Stimulated activated CD8-positive, alpha-beta memory T cell treated with anti-CD3 and anti-CD28 coated beads, Interleukin-15, amount 100 ng/mL, for 48 hours (primary cell): ENCODE measurements at regions not wholly inside any gene's neighbourhood (a gene's known extent, or its start where the extent isn't known, plus 50 kb on each side); places are given as distances from the start of the nearest gene placed in this dataset.

ENCODE experiments used
- DNase-seq, 2 donors: peaks; one replicate each; pipeline ENCODE4 v3.0.0-alpha.2; 2020; ENCODE audit warnings: low read depth in 2 of 2

DNA sequence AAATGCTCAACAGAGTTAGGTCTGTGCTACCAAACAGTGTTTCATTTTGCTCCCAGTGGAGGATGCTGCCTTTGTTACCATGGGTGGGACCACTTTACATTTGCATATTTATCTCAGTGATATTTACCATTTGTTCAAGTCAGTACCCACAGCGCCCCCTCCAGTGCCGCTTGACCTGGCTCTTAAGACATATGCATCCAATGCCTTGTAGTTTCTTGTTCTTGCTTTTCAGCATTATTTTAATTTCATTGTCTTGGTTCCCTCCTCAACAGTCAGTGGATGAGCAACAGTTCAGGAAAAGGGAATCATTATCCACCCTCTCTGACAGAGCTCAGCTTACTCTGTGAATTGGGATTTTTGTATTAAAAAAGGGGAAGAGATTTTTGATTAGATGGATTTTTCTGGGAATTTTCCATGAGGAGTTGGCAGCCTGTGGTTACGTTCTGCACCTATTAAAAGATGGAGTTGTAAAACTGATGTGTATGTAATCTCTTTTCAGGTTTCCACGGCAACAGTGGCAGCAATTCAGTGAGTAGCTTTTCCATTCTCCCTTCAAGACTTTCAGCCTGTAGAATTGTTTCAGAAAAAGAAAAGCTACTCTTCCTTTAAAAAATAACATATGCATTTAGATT is 240.5 kb upstream of the DAAM1 start:
- no peak for DNase-seq

GRCh38 chr14:58950555-58950954 is 237.9 kb upstream of the DAAM1 start:
- DNase-seq = no peak

DNA sequence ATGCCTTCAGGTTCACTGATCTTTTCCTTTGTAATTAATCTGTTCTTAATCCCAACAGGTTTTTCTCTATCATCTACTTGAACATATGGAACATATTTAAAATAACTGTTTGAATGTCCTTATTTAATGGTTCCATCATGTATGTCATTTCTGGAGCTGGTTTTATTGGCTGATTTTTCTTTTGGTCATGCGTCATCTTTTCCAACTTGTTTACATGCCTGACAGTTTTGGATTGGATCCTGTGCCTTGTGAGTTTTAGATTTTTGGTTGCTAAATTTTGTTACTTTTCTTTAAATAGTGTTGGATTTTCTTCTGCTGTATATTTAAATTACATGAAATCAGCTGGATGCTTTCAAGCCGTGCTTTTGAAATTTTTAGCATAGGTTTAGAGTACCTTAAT is 237.3 kb upstream of the DAAM1 start:
- DNase-seq = no peak

DNA sequence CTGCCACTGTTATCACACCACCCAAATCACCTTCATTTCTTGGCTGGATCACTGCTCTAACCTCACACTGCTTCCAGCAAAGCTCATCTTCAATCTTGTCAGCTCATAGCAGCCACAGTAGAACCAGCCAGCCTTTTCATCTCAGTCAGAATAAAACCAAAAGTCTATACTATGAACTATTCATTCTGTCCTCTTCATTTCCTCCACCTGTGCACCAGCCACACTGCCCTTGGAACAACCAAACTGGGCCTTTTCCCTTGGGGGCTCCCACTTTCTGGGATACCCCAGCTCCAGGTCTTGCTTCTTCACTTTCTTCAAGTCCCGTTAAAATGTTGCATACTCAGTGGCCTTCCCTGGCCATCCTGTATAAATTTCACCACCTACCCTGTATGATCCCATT is 234.4 kb upstream of the DAAM1 start:
- DNase-seq = no peak

DNA sequence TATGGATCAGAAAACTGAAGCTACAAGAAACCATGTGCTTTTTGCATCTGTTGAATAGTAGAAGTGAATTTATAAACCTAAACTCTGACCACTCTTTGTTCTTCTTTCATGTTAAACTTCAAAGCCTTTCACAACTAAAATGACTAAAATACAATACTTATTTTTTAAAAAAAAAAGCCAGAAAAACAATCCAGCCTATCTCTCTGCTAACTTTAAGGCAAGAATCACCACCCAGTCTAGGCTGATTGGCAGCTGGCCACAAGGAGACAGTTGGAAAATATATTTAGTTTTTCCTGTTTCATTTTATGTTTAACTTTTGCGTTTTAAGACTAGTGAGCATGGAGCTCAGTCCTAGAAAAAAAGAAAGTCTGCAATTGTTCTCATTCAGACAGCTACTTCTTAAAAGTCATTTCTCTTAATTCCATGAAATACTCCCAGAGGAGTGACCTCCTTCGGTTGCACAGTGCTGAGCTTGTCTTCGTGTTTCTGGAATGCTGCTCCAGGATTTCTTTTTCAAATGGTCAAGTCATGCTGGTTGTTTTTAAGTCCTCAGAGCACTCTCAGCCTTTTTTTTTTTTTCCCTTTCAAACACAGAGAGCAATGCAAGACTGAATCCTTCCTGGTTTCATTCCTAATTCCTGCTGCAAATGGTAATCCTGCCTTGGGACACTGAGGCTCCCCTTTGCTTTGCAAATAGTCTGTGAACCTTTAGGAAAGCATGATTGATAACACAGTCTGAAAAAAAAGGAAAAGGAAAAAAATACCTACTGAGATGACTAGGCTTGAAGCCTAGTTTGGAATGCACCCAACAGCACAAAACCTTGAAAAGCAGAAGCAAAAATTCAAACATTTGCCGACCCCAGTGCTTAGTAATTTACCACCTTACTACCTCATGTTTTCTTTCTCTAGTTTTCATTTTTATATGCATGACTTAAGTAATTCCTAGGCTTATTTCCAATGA is 233.3 kb upstream of the DAAM1 start:
- no peak for DNase-seq

- DNase-seq = no peak
Measured at GRCh38 chr14:58961045-58961731, 227.3 kb upstream of the DAAM1 start.

DNA sequence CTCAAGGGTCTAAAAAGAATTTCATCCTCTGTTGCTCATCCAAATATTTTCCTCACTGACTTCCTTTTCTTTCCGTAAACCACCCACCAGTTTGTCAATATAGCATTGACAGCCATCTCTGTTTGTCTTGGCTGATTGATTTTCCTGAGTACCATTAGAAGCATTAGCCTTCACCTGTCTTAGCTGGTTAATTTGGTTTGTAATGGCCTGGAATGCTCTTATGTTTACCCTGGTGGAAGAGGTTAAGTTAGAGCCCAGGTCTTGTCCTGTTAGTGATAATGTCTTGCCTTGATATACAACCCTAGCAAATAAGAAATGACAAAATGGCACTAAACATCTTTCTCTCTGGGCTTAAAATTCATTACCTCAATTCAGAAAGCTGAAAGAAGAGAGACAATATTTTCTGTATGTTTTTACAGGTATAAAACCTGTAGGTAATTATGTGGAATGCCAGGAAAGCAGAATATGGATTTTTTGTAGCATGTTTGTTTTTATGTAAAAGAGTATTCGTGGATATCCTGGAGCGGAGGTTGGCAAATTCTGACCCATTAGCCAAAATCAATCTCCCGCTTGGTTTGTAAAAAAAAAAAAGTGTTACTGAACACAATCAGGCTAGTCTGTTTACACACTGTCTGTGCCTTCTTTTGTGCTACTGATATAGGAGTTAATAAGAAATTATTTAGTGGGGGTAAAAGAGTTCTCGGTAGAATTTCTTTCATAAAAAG is 224.4 kb upstream of the DAAM1 start:
- no peak for DNase-seq

DNA sequence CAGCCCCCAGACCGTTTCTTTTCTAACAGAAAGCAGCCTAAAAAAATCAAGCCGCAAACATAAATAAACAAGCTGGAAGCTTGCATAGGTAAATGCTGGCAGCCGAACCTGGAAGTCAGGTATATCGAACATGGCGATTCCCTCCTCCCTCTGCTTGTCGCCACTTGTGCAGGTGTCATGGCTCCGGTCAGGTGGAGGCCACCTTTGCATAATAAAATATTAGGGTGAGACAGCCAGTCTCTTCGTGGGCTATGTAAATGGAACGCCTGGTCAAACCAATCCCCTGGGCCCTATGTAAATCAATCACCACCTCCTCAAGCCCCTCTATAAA is 223.9 kb upstream of the DAAM1 start:
- DNase-seq = no peak

DNA sequence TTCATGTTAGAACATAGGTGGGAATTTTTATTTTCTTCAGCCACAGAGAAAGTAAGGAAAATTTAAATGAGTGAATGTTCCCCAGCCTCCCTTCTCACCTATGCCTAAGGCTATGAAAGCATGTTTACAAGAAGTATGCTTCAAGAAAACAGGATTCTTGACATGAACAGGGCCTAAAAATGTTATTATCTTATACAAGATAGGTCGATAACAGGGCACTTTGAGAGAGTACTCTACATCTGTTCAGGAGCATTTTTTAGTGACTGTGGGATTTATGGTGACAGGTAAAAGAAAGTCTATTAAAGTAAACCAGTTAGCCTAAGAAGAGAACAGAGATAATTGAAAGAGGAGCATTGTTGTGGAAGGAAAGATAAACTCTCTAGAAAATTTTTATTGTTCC is 222.9 kb upstream of the DAAM1 start:
- no peak for DNase-seq

DNA sequence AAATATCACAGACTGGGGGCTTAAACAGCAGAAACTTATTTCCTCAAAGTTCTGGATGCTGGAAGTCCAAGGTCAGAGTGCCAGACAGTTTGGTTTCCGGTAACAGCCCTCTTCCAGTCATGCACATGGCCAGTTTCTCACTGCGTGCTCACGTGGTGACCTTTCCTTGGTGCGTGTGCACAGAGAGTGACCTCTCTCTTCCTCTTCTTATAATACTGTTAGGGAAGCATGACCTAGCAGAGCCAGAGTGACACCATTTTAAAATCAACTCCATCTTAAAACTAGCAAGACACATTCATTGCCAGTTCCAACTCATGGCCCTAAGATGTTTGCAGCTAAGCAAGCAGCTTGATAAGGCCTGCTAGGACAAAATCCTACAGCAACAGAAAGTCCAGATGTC is 221.5 kb upstream of the DAAM1 start:
- no peak for DNase-seq

DNA sequence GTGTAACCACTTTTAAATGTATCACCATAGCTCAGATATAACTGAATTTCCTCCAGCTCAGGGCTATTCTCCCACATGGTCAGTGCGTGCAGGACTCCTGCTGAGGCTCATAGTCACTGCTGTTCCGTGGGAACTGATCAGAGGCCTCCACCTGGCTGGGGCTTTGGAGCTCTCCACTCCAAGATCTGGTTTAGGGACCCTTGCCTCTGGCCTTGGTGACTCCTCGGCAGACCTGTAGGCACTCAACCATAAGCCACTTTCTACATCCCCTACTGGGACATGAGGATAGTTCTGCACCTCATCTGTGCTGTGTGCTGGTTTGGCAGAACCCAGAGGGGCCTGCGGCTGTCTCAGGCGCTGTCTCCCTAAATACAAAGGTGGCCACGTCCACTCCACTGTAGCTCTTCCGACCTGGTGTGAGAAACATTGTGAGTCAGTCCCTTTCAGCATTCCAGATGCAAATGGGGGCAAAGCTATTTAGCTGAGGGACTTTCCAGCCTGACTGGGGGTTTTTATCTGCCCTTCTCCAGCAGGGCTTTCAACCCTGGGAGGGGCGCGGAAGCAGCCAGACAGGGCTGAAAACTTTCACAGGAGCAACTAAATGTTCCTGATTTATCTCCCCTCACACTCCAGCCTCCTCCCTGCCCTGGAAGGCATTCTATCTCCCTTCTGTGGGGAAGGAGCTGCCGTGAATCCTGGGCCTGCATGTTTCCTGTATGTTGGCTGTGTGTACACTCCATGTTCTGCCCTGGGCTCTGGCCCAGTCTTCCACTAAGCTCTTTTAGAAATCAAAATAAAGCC is 218.3 kb upstream of the DAAM1 start:
- no peak for DNase-seq

DNA sequence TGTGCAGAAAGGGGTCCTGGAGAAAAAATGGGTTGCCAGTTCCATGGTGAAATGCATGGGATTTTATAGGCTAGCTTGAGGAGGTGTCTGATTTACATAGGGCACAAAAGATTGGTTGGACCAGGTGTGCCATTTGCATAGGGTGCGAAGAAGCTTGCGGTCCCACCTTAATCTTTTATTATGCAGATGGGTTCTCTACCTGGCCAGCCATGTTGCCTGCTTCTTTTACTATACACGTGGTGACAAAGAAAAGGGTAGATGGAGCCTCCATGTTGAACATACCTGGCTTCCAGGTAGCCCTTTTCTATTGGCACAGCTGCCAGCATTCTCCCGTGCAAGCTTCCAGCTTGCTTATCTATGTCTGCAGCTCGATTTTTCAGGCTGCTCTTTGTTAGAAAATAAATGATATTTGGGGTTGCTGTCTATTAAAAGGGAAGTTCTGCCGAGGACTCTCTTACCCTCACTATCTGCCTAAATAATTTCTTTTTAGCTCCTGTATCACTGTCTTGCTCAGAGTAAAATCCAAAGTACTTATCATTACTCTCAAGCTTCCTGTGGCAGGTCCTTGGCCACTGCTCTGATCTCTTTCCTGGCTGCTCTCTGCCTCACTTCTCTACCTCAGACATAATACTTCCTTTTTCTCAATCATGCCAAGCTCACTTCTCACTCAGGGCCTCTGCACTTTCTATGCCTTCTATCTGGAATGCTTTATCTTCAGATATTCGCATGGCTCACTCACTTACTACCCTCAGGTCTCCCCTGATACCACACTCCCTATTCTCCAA is 216.0 kb upstream of the DAAM1 start:
- no peak for DNase-seq

DNA sequence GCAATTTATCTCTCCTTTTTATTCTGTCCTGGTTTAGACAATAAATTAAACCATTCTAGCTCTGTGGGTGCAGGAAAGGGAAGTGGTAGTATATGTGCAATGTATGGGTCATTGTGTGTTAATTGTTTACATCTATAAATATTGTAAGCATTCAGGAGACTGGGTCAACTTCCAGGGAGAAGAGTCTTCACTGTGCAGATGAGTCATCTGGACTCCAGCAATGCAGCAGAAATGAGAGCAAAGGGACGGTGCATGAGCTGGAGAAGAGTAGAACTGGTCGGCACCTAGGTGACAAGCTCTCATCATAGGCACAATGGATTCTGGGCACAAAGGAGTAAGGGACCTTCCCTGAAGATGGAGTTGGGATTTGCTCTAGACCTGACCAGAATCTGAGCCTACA is 211.1 kb upstream of the DAAM1 start:
- DNase-seq = no peak

- DNase-seq = no peak
Measured at GRCh38 chr14:58978343-58978742, 210.1 kb upstream of the DAAM1 start.

GRCh38 chr14:58979325-58979724 is 209.1 kb upstream of the DAAM1 start:
- no peak for DNase-seq

- DNase-seq = no peak
Measured at GRCh38 chr14:58981840-58982239, 206.6 kb upstream of the DAAM1 start.

DNA sequence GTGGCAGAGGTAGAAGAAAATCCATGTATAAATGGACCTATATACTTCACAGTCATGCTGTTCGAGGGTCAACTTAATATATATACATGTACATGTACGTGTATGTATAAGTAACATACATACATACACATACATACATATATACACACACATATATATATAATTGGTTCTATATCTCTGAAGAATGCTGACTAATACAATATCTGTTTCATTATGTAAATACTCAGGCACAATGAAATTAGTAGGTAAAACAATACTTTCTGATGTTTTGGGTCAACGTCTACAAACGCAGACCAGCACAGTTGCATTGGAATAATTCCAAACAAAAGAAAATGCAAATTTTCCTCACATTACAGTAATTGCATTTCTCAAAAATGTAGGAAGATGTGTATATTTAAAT is 202.7 kb upstream of the DAAM1 start:
- DNase-seq = no peak

- DNase-seq = no peak
Measured at GRCh38 chr14:58987591-58987990, 200.9 kb upstream of the DAAM1 start.

- DNase-seq = no peak
Measured at GRCh38 chr14:58992935-58993334, 195.5 kb upstream of the DAAM1 start.

DNA sequence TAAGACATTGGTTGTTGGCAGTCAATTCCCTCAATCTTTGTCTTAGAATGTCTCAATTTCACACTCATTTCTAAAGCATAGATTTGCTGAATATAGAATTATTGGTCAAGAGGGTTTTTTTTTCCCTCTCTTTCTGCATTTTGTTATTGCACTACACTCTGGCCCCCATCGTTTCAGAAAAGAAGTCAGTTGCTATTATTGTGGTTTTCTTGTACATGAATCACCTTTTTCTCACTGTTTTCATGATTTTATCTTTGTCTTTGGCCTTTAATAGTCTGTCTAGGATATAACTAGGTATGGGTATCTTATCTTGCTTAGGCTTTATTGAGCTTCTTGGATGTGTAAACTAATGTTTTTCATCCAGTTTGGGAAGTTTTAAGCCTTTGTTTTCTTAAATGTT is 194.3 kb upstream of the DAAM1 start:
- no peak for DNase-seq

- no peak for DNase-seq
Measured at GRCh38 chr14:59004012-59004411, 184.5 kb upstream of the DAAM1 start.
